ENCODE measurements at regions not wholly inside any gene's neighbourhood (a gene's known extent, or its start where the extent isn't known, plus 50 kb on each side); places are given as distances from the start of the nearest gene placed in this dataset.

- no peak for DNase-seq (ENCODE audit: low read depth)
- no peak overlapping the region for H3K4me3 ChIP-seq (ENCODE audit: low read depth, low read length)
- no peak for TF ChIP-seq CTCF (IDR thresholded peaks at IDR 0.05; ENCODE audit: insufficient read depth, low read depth, low read length)
These were observed 862.8 kb downstream of the KCNT2 start for GRCh38 chr1:195745189-195746010.

- TF ChIP-seq CTCF (IDR thresholded peaks at IDR 0.05; ENCODE audit: insufficient read depth, low read depth, low read length), result no peak
- no peak overlapping the region for H3K4me3 ChIP-seq (ENCODE audit: low read depth, low read length)
These were observed 864.0 kb downstream of the KCNT2 start for GRCh38 chr1:195744256-195744655.

GRCh38 chr1:195740862-195741261, 867.4 kb downstream of the KCNT2 start:
- H3K4me3 ChIP-seq (ENCODE audit: low read depth, low read length), result no peak overlapping the region
- no peak for DNase-seq (ENCODE audit: low read depth)
- TF ChIP-seq CTCF (IDR thresholded peaks at IDR 0.05; ENCODE audit: insufficient read depth, low read depth, low read length), result no peak

More at GRCh38 chr1:195744256-195744655, 864.0 kb downstream of the KCNT2 start:
- no peak for DNase-seq (ENCODE audit: low read depth)

- no peak overlapping the region for H3K4me3 ChIP-seq (ENCODE audit: low read depth, low read length)
- TF ChIP-seq CTCF (IDR thresholded peaks at IDR 0.05; ENCODE audit: insufficient read depth, low read depth, low read length), result no peak
- DNase-seq (ENCODE audit: low read depth), result peak; percentile 11
These were observed 869.1 kb downstream of the KCNT2 start for GRCh38 chr1:195738966-195739650.

- no peak for TF ChIP-seq CTCF (IDR thresholded peaks at IDR 0.05; ENCODE audit: insufficient read depth, low read depth, low read length)
These were observed 873.1 kb downstream of the KCNT2 start for GRCh38 chr1:195735140-195735539.

GRCh38 chr1:195733826-195734225, 874.4 kb downstream of the KCNT2 start:
- no peak overlapping the region for H3K4me3 ChIP-seq (ENCODE audit: low read depth, low read length)
- DNase-seq (ENCODE audit: low read depth), result no peak
- no peak for TF ChIP-seq CTCF (IDR thresholded peaks at IDR 0.05; ENCODE audit: insufficient read depth, low read depth, low read length)

More at GRCh38 chr1:195735140-195735539, 873.1 kb downstream of the KCNT2 start:
- no peak overlapping the region for H3K4me3 ChIP-seq (ENCODE audit: low read depth, low read length)
- no peak for DNase-seq (ENCODE audit: low read depth)

Measured in fibroblast of villous mesenchyme (primary cell).